ENCODE measurements at regions not wholly inside any gene's neighbourhood (a gene's known extent, or its start where the extent isn't known, plus 50 kb on each side); places are given as distances from the start of the nearest gene placed in this dataset.

DNA sequence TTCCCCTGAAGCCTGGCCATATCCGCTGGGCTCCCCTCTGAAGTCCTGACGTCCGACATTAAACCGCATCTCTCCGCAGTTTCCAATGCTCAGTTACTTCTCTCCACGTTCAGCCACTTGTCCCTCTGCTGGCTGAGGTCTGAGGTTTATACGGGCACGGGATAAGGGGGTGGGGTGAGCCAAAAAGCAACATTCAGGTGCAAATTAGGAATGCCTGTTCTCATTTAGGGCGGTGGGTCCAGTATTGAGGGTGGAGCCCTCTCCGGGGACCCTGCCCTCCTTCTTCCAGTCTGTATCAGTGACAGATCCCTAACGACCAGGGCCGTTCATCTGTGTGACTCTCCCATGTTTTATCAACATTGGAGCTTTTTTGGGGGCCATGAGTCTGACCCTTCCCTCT is 1454.4 kb downstream of the HACE1 start:
- DNase-seq (ENCODE audit: extremely low spot score) = no peak
- ChIA-PET POLR2A (interaction anchor here (0.7 kb wide), 1 partner anchor 244 kb away, joined by 3 read pairs; no protein-coding TSS in a partner anchor), CTCF (no interaction called here)
- TF ChIP-seq FOXM1 (IDR thresholded peaks at IDR 0.05; ENCODE audit: borderline replicate concordance) (no peak), ARNT (IDR thresholded peaks at IDR 0.05) (no peak)

GRCh38 chr6:103404799-103405198 is 1454.9 kb downstream of the HACE1 start:
- no peak for TF ChIP-seq ELF4 (IDR thresholded peaks at IDR 0.05)
- no peak for TF ChIP-seq PKNOX1 (IDR thresholded peaks at IDR 0.05)
- TF ChIP-seq ZNF384 (IDR thresholded peaks at IDR 0.05) = no peak
- no peak for TF ChIP-seq SP1 (IDR thresholded peaks at IDR 0.05)
- TF ChIP-seq ARNT (IDR thresholded peaks at IDR 0.05) = no peak
- no peak for TF ChIP-seq SUZ12 (IDR thresholded peaks at IDR 0.05)
- no peak for TF ChIP-seq CTBP1 (IDR thresholded peaks at IDR 0.05; ENCODE audit: borderline replicate concordance)
- TF ChIP-seq L3MBTL2 (conservative IDR thresholded peaks at IDR 0.05) = no peak
- TF ChIP-seq BHLHE40 (IDR thresholded peaks at IDR 0.05; ENCODE audit: borderline replicate concordance) = no peak
- no peak for TF ChIP-seq FOXA1 (IDR thresholded peaks at IDR 0.05)
- TF ChIP-seq NFRKB (IDR thresholded peaks at IDR 0.05) = no peak
- no peak for TF ChIP-seq HDGF (IDR thresholded peaks at IDR 0.05; ENCODE audit: borderline replicate concordance)
- no peak for TF ChIP-seq FOXM1 (IDR thresholded peaks at IDR 0.05; ENCODE audit: borderline replicate concordance)
- TF ChIP-seq TARDBP (IDR thresholded peaks at IDR 0.05) = no peak
- no peak for TF ChIP-seq FOXK2 (IDR thresholded peaks at IDR 0.05)
- TF ChIP-seq LEF1 (IDR thresholded peaks at IDR 0.05; ENCODE audit: borderline replicate concordance) = no peak
- POLR2A ChIA-PET = interaction anchor here (0.7 kb wide), 1 partner anchor 244 kb away, joined by 3 read pairs; no protein-coding TSS in a partner anchor
- no peak for DNase-seq (ENCODE audit: extremely low spot score)
- CTCF ChIA-PET = no interaction called here

- ChIA-PET CTCF (no interaction called here), POLR2A (no interaction called here)
- no peak for DNase-seq (ENCODE audit: extremely low spot score)
- TF ChIP-seq PKNOX1 (IDR thresholded peaks at IDR 0.05) = no peak
- no peak for TF ChIP-seq CTBP1 (IDR thresholded peaks at IDR 0.05; ENCODE audit: borderline replicate concordance)
- TF ChIP-seq ELF4 (IDR thresholded peaks at IDR 0.05) = no peak
- TF ChIP-seq SUZ12 (IDR thresholded peaks at IDR 0.05) = no peak
- no peak for TF ChIP-seq L3MBTL2 (conservative IDR thresholded peaks at IDR 0.05)
- no peak for TF ChIP-seq BHLHE40 (IDR thresholded peaks at IDR 0.05; ENCODE audit: borderline replicate concordance)
- no peak for TF ChIP-seq HDGF (IDR thresholded peaks at IDR 0.05; ENCODE audit: borderline replicate concordance)
- TF ChIP-seq ARNT (IDR thresholded peaks at IDR 0.05) = no peak
- no peak for TF ChIP-seq FOXM1 (IDR thresholded peaks at IDR 0.05; ENCODE audit: borderline replicate concordance)
- TF ChIP-seq LEF1 (IDR thresholded peaks at IDR 0.05; ENCODE audit: borderline replicate concordance) = no peak
- TF ChIP-seq SP1 (IDR thresholded peaks at IDR 0.05) = no peak
- TF ChIP-seq FOXA1 (IDR thresholded peaks at IDR 0.05) = no peak
- TF ChIP-seq FOXK2 (IDR thresholded peaks at IDR 0.05) = no peak
- TF ChIP-seq TARDBP (IDR thresholded peaks at IDR 0.05) = no peak
- TF ChIP-seq NFRKB (IDR thresholded peaks at IDR 0.05) = no peak
Measured at GRCh38 chr6:103396768-103397167, 1463.0 kb downstream of the HACE1 start.

DNA sequence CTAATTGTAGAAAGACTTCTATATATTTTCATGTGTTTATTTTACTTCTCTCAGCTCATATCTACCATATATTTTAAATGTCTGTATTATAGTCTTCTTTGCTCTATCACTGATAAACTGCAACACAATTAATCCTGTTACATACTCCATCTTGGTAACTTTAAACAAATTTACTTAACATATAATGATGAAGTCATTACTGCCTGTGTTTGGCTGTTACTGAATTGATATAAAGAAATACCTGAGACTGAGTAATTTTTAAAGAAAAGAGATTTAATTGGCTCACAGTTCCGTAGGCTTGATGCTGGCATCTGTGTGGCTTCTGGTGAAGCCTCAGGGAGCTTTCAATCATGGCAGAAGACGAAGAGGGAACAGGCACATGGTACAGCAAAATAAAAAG is 1480.4 kb downstream of the HACE1 start:
- TF ChIP-seq FOXA1 (IDR thresholded peaks at IDR 0.05) (no peak), L3MBTL2 (conservative IDR thresholded peaks at IDR 0.05) (no peak), ELF4 (IDR thresholded peaks at IDR 0.05) (no peak), FOXM1 (IDR thresholded peaks at IDR 0.05; ENCODE audit: borderline replicate concordance) (no peak), NFRKB (IDR thresholded peaks at IDR 0.05) (no peak), PKNOX1 (IDR thresholded peaks at IDR 0.05) (no peak), CTBP1 (IDR thresholded peaks at IDR 0.05; ENCODE audit: borderline replicate concordance) (no peak), LEF1 (IDR thresholded peaks at IDR 0.05; ENCODE audit: borderline replicate concordance) (no peak), ARNT (IDR thresholded peaks at IDR 0.05) (no peak), TARDBP (IDR thresholded peaks at IDR 0.05) (no peak), ZNF384 (IDR thresholded peaks at IDR 0.05) (no peak), BHLHE40 (IDR thresholded peaks at IDR 0.05; ENCODE audit: borderline replicate concordance) (no peak), HDGF (IDR thresholded peaks at IDR 0.05; ENCODE audit: borderline replicate concordance) (no peak), FOXK2 (IDR thresholded peaks at IDR 0.05) (no peak), SUZ12 (IDR thresholded peaks at IDR 0.05) (no peak)
- no peak for DNase-seq (ENCODE audit: extremely low spot score)
- CTCF ChIA-PET = no interaction called here
- POLR2A ChIA-PET = no interaction called here

DNA sequence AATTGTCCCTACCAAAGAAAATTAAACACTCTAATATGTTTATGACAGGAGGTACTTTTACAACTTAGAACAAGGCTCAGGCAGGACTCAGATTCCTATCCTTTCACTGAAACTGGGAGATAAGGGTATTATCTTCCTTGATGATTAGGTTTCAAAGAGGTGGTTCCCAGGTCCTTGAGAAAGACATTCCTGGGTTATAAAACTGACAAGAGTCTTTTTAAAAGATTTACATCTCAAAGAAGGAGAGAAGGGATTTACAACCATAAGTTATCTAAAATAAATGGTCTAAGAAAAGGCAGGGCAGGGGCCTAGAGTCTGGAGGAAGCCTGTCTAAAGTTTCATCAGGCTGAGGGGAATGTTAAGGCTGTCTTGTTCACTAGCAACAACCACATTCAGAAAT is 1492.5 kb downstream of the HACE1 start:
- ChIA-PET POLR2A (no interaction called here), CTCF (no interaction called here)
- peak; percentile 82 for TF ChIP-seq CTBP1 (IDR thresholded peaks at IDR 0.05; ENCODE audit: borderline replicate concordance)
- TF ChIP-seq L3MBTL2 (conservative IDR thresholded peaks at IDR 0.05) = no peak
- no peak for TF ChIP-seq ELF4 (IDR thresholded peaks at IDR 0.05)
- TF ChIP-seq FOXA1 (IDR thresholded peaks at IDR 0.05) = no peak
- peak; percentile 83 for TF ChIP-seq PKNOX1 (IDR thresholded peaks at IDR 0.05)
- DNase-seq (ENCODE audit: extremely low spot score) = peak; percentile 31

- DNase-seq (ENCODE audit: extremely low spot score) = no peak
- ChIA-PET POLR2A (no interaction called here), CTCF (interaction anchor here (0.7 kb wide), 1 partner anchor 18 kb away, joined by 3 read pairs; no protein-coding TSS in a partner anchor)
- TF ChIP-seq BHLHE40 (IDR thresholded peaks at IDR 0.05; ENCODE audit: borderline replicate concordance) = no peak
- TF ChIP-seq HDGF (IDR thresholded peaks at IDR 0.05; ENCODE audit: borderline replicate concordance) = no peak
- no peak for TF ChIP-seq PKNOX1 (IDR thresholded peaks at IDR 0.05)
- no peak for TF ChIP-seq ELF4 (IDR thresholded peaks at IDR 0.05)
- no peak for TF ChIP-seq ZNF384 (IDR thresholded peaks at IDR 0.05)
- no peak for TF ChIP-seq TARDBP (IDR thresholded peaks at IDR 0.05)
- no peak for TF ChIP-seq FOXA1 (IDR thresholded peaks at IDR 0.05)
- no peak for TF ChIP-seq NFRKB (IDR thresholded peaks at IDR 0.05)
- no peak for TF ChIP-seq CTBP1 (IDR thresholded peaks at IDR 0.05; ENCODE audit: borderline replicate concordance)
Measured at GRCh38 chr6:103356531-103356930, 1503.2 kb downstream of the HACE1 start.
